HCT116 (cell line): ENCODE measurements at regions not wholly inside any gene's neighbourhood (a gene's known extent, or its start where the extent isn't known, plus 50 kb on each side); places are given as distances from the start of the nearest gene placed in this dataset.

ENCODE experiments used
- ATAC-seq: fragments of 200-7000 bp; cut with Tn5 transposase; 2 replicates; pipeline ENCODE4 v1.9.1; 2020; ENCODE audit warnings: mild to moderate bottlenecking, moderate library complexity
- BruUV-seq: library from RNA; stranded (reverse); fragments of 400-500 nt; replicated peaks from 2 replicates; lab custom pipeline; 2021; lab: Mats Ljungman, UMichigan
- CTCF ChIA-PET: fragments of 300-600 bp; sonication (Branson Sonifier 250); formaldehyde crosslinking; loops from one replicate; lab custom pipeline; 2021; ENCODE audit warnings: antibody characterized with exemption; lab: Charles Lee
- POLR2A ChIA-PET: fragments of 300-600, 350-600 bp; sonication (Branson Sonifier 250); formaldehyde crosslinking; loops from one replicate; lab custom pipeline; 2021; ENCODE audit warnings: antibody characterized with exemption; lab: Charles Lee
- RAD21 ChIA-PET, 2 experiments: fragments of 300-600 bp; sonication (Branson Sonifier 250); formaldehyde crosslinking; loops; one replicate each; lab custom pipeline; 2023; ENCODE audit warnings: low total read pairs in 2 of 2; ENCODE audit not compliant: uncharacterized antibody in 2 of 2, unreplicated experiment in 2 of 2, low non-redundant PET in 1 of 2; lab: Charles Lee
- DNase-seq: peaks from one replicate; pipeline ENCODE4 v3.0.0-alpha.2; 2010; ENCODE audit warnings: low read depth, low spot score
- H2AFZ ChIP-seq: fragments of 200-600 bp; shearing (Covaris generic), sonication (generic); 2 replicates; pipeline ENCODE4 v1.6.1; 2017; ENCODE audit warnings: low read depth, mixed run types, mixed read lengths, antibody characterized with exemption, low read length; ENCODE audit not compliant: poor library complexity, severe bottlenecking
- H3K27ac ChIP-seq: 2 replicates; pipeline ENCODE4 v1.5.1; 2012; ENCODE audit warnings: low read depth, low read length
- H3K27me3 ChIP-seq: fragments of 200-600 bp; sonication (generic); 2 replicates; pipeline ENCODE4 v1.6.1; 2016; ENCODE audit warnings: mixed run types, low read length, mixed read lengths; ENCODE audit not compliant: insufficient read depth
- H3K36me3 ChIP-seq, 2 experiments: fragments of 200-500 bp in 1 of 2; fragments of 200-600 bp in 1 of 2; sonication (Bioruptor generic) in 1 of 2; sonication (generic) in 1 of 2; 2 replicates each; pipeline versions ENCODE4 v1.5.1 to v1.6.1; 2014 to 2016; ENCODE audit warnings: low read length in 2 of 2, inconsistent platforms in 1 of 2, mixed read lengths in 1 of 2, mixed run types in 1 of 2; ENCODE audit not compliant: insufficient read depth in 2 of 2, control insufficient read depth in 1 of 2
- H3K4me1 ChIP-seq, 2 experiments: fragments of 200-600 bp in 1 of 2; sonication (generic) in 1 of 2; 2 replicates each; pipeline versions ENCODE4 v1.5.1 to v1.6.1; 2012 to 2017; ENCODE audit warnings: low read length in 2 of 2, inconsistent platforms in 1 of 2, mild to moderate bottlenecking in 1 of 2, mixed read lengths in 1 of 2, mixed run types in 1 of 2, moderate library complexity in 1 of 2; ENCODE audit not compliant: insufficient read depth in 2 of 2, control insufficient read depth in 1 of 2
- H3K4me2 ChIP-seq: fragments of 200-600 bp; sonication (generic); 2 replicates; pipeline ENCODE4 v1.6.1; 2017; ENCODE audit warnings: mixed run types, low read length, mixed read lengths
- H3K4me3 ChIP-seq, 2 experiments: fragments of 200-600 bp in 1 of 2; sonication (generic) in 1 of 2; replicated peaks in 1 of 2; 2 replicates each; pipeline ENCODE4 v1.5.1; 2011 to 2016; ENCODE audit warnings: low read length in 2 of 2, control low read depth in 1 of 2, low read depth in 1 of 2, mild to moderate bottlenecking in 1 of 2, mixed read lengths in 1 of 2, mixed run types in 1 of 2
- H3K79me2 ChIP-seq: fragments of 200-600 bp; sonication (generic); 2 replicates; pipeline ENCODE4 v1.6.1; 2017; ENCODE audit warnings: mild to moderate bottlenecking, mixed run types, low read length, moderate library complexity, mixed read lengths; ENCODE audit not compliant: insufficient read depth
- H3K9ac ChIP-seq: fragments of 200-600 bp; sonication (generic); 2 replicates; pipeline ENCODE4 v1.6.1; 2016; ENCODE audit warnings: low read length, mixed read lengths
- H3K9me2 ChIP-seq: fragments of 200-600 bp; sonication (generic), shearing (Covaris generic); 2 replicates; pipeline ENCODE4 v1.6.1; 2017; ENCODE audit warnings: mixed run types, mild to moderate bottlenecking, moderate library complexity; ENCODE audit not compliant: insufficient read depth
- H3K9me3 ChIP-seq, 2 experiments: fragments of 200-500 bp in 1 of 2; fragments of 200-600 bp in 1 of 2; sonication (Bioruptor generic) in 1 of 2; sonication (generic) in 1 of 2; 2 replicates each; pipeline ENCODE4 v1.6.1; 2014 to 2017; ENCODE audit warnings: low read length in 2 of 2, mixed read lengths in 2 of 2, inconsistent platforms in 1 of 2, low read depth in 1 of 2, mild to moderate bottlenecking in 1 of 2, mixed run types in 1 of 2, moderate library complexity in 1 of 2; ENCODE audit not compliant: control insufficient read depth in 1 of 2, insufficient read depth in 1 of 2
- H4K20me1 ChIP-seq: fragments of 200-600 bp; sonication (generic), shearing (Covaris generic); 2 replicates; pipeline ENCODE4 v1.6.1; 2017; ENCODE audit warnings: mixed run types, mild to moderate bottlenecking, moderate library complexity; ENCODE audit not compliant: insufficient read depth
- EGR1 ChIP-seq: IDR thresholded peaks from 2 replicates; pipeline ENCODE4 v1.6.1; 2012; ENCODE audit warnings: low read depth
- EZH2 ChIP-seq: fragments of 200-600 bp; sonication (generic); IDR thresholded peaks from 2 replicates; pipeline ENCODE4 v1.6.1; 2017; ENCODE audit warnings: antibody characterized with exemption, mixed run types
- JUND ChIP-seq: IDR thresholded peaks from 2 replicates; pipeline ENCODE4 v1.6.1; 2012
- REST ChIP-seq: IDR thresholded peaks from 2 replicates; pipeline ENCODE4 v1.6.1; 2012; ENCODE audit warnings: low read depth
- SP1 ChIP-seq: IDR thresholded peaks from 2 replicates; pipeline ENCODE4 v1.6.1; 2012; ENCODE audit warnings: low read depth
- YY1 ChIP-seq: IDR thresholded peaks from 2 replicates; pipeline ENCODE4 v1.6.1; 2011; ENCODE audit warnings: low read length, low read depth, moderate library complexity, mild to moderate bottlenecking; ENCODE audit not compliant: insufficient replicate concordance; ENCODE audit errors: extremely low read depth
- ZBTB33 ChIP-seq: IDR thresholded peaks from 2 replicates; pipeline ENCODE4 v1.6.1; 2011; ENCODE audit warnings: mild to moderate bottlenecking, low read length, moderate library complexity; ENCODE audit not compliant: insufficient replicate concordance; ENCODE audit errors: extremely low read depth
- ZNF274 ChIP-seq: fragments of 200-500 bp; sonication (Bioruptor generic); IDR thresholded peaks from 2 replicates; pipeline ENCODE4 v1.6.1; 2014; ENCODE audit warnings: mild to moderate bottlenecking, low read depth, low read length, inconsistent platforms
- intact Hi-C: fragments of 100-400 bp; cut with micrococcal nuclease; formaldehyde crosslinking; loops from 2 replicates; pipeline ENCODE4 v1.10.0; 2022
- TF ChIP-seq, protein P1 (sequence below): IDR thresholded peaks from 2 replicates; pipeline ENCODE4 v1.6.1; 2012

- Histone ChIP-seq H3K4me2 (no peak overlapping the region), H3K9me3 (no peaks in the 10 kb centered on the region), H3K79me2 (no peaks in the 10 kb centered on the region), H2AFZ (no peak overlapping the region), H3K27me3 (no peaks in the 10 kb centered on the region), H3K9me2 (no peaks in the 10 kb centered on the region), H3K4me3 (no peak overlapping the region), H3K4me1 (no peaks in the 10 kb centered on the region), H3K27ac (no peak overlapping the region), H3K36me3 (no peaks in the 10 kb centered on the region), H3K9ac (no peak overlapping the region), H4K20me1 (no peaks in the 10 kb centered on the region)
- TF ChIP-seq REST: no peak
- no peak for TF ChIP-seq ZBTB33
- TF ChIP-seq, protein P1, sequence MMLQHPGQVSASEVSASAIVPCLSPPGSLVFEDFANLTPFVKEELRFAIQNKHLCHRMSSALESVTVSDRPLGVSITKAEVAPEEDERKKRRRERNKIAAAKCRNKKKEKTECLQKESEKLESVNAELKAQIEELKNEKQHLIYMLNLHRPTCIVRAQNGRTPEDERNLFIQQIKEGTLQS: no peak
- TF ChIP-seq ZNF274: no peak
- no peak for TF ChIP-seq SP1
- no peak for TF ChIP-seq EGR1
- no peak for TF ChIP-seq EZH2
- no peak for TF ChIP-seq YY1
- no peak for TF ChIP-seq JUND
- no TSS peak for BruUV-seq
- POLR2A ChIA-PET: interaction anchor here (0.6 kb wide), 1 partner anchor 140 kb away, joined by 3 read pairs; no protein-coding TSS in a partner anchor
- ATAC-seq (no peak), DNase-seq (no peak)
- RAD21 ChIA-PET: no interaction called here
- CTCF ChIA-PET: no interaction called here
- intact Hi-C loops: no loop called here
Observed at GRCh38 chr2:139628931-139629330, 848.7 kb upstream of the NXPH2 start.
